Breast epithelium (tissue), 4 donors: ENCODE measurements at regions not wholly inside any gene's neighbourhood (a gene's known extent, or its start where the extent isn't known, plus 50 kb on each side); places are given as distances from the start of the nearest gene placed in this dataset.

Experiments used
- DNase-seq, 2 donors: peaks; one replicate each; pipeline ENCODE4 v3.0.0-alpha.2; 2019; ENCODE audit warnings: low spot score in 2 of 2
- H3K27ac ChIP-seq, 2 donors: fragments of 200-600 bp; sonication (generic) in 1 of 2; one replicate each; pipeline ENCODE4 v1.5.1; 2016 to 2019; ENCODE audit warnings: mild to moderate bottlenecking in 1 of 2
- H3K27me3 ChIP-seq, 2 donors: fragments of 200-600 bp; sonication (generic) in 1 of 2; one replicate each; pipeline versions ENCODE4 v1.5.1 to v1.6.0; 2017 to 2019; ENCODE audit warnings: control low read depth in 1 of 2, mild to moderate bottlenecking in 1 of 2
- H3K36me3 ChIP-seq: fragments of 200-600 bp; one replicate; pipeline ENCODE4 v1.5.1; 2019
- H3K4me1 ChIP-seq, 2 donors: fragments of 200-600 bp; sonication (generic); one replicate each; pipeline ENCODE4 v1.5.1; 2016 to 2019; ENCODE audit warnings: control low read depth in 1 of 2
- H3K4me3 ChIP-seq, 3 donors: fragments of 200-600 bp; sonication (generic); 1 replicate in 2 of 3; 2 replicates in 1 of 3; pipeline ENCODE4 v1.5.1; 2016 to 2019; ENCODE audit warnings: mild to moderate bottlenecking in 3 of 3, moderate library complexity in 2 of 3
- H3K9me3 ChIP-seq, 2 donors: fragments of 200-600 bp; sonication (generic) in 1 of 2; one replicate each; pipeline ENCODE4 v1.5.1; 2016 to 2019; ENCODE audit warnings: control low read depth in 1 of 2
- CTCF ChIP-seq, 3 donors: fragments of 450-650 bp; IDR thresholded peaks; one replicate each; pipeline ENCODE4 v1.5.1; 2016 to 2017; ENCODE audit warnings: antibody characterized with exemption in 3 of 3, mild to moderate bottlenecking in 3 of 3, moderate library complexity in 3 of 3
- POLR2A ChIP-seq: fragments of 450-650 bp; IDR thresholded peaks from one replicate; pipeline ENCODE4 v1.6.1; 2016; ENCODE audit warnings: antibody characterized with exemption, mild to moderate bottlenecking, moderate library complexity
- POLR2AphosphoS5 ChIP-seq, 3 donors: sonication (generic); formaldehyde crosslinking; IDR thresholded peaks; one replicate each; pipeline ENCODE4 v1.6.1; 2017; ENCODE audit warnings: antibody characterized with exemption in 3 of 3
- intact Hi-C: fragments of 100-400 bp; cut with DNase I; formaldehyde crosslinking; loops from one replicate; pipeline ENCODE4 v1.15.1; 2023; ENCODE audit warnings: low total_unique reads

GRCh38 chr1:209506101-209506500 is 77.4 kb upstream of the CAMK1G start:
- H3K36me3 ChIP-seq = no peaks in the 10 kb centered on the region
- H3K4me3 ChIP-seq = no peak overlapping the region
- H3K27ac ChIP-seq = no peak overlapping the region
- no peaks in the 10 kb centered on the region for H3K27me3 ChIP-seq
- intact Hi-C loops = no loop called here
- no peaks in the 10 kb centered on the region for H3K4me1 ChIP-seq
- peaks cover 8 to 10% of the 10 kb centered on the region in 2 donors for H3K9me3 ChIP-seq
- no peak for DNase-seq
- TF ChIP-seq CTCF (IDR thresholded peaks at IDR 0.05) = no peak
- TF ChIP-seq POLR2A = no peak
- TF ChIP-seq POLR2AphosphoS5 (IDR thresholded peaks at IDR 0.05) = no peak

- DNase-seq = no peak
- H3K27ac ChIP-seq = no peak overlapping the region
These were observed 74.5 kb upstream of the CAMK1G start for GRCh38 chr1:209509039-209509438.

GRCh38 chr1:209510063-209510462 is 73.5 kb upstream of the CAMK1G start:
- H3K36me3 ChIP-seq = no peaks in the 10 kb centered on the region
- no peak for DNase-seq
- H3K27me3 ChIP-seq = no peaks in the 10 kb centered on the region
- no peak overlapping the region for H3K4me3 ChIP-seq
- H3K9me3 ChIP-seq = no peaks in the 10 kb centered on the region
- no peak overlapping the region for H3K27ac ChIP-seq
- TF ChIP-seq POLR2A = no peak
- TF ChIP-seq CTCF (IDR thresholded peaks at IDR 0.05) = no peak
- no peak for TF ChIP-seq POLR2AphosphoS5 (IDR thresholded peaks at IDR 0.05)
- no peaks in the 10 kb centered on the region for H3K4me1 ChIP-seq
- intact Hi-C loops = no loop called here

More at GRCh38 chr1:209509039-209509438, 74.5 kb upstream of the CAMK1G start:
- intact Hi-C loops = no loop called here
- TF ChIP-seq POLR2AphosphoS5 (IDR thresholded peaks at IDR 0.05) (no peak), POLR2A (no peak), CTCF (IDR thresholded peaks at IDR 0.05) (no peak)
- H3K4me1 ChIP-seq = no peaks in the 10 kb centered on the region
- no peaks in the 10 kb centered on the region for H3K36me3 ChIP-seq
- no peaks in the 10 kb centered on the region for H3K27me3 ChIP-seq
- no peaks in the 10 kb centered on the region for H3K9me3 ChIP-seq
- H3K4me3 ChIP-seq = no peak overlapping the region

- Histone ChIP-seq H3K9me3 (no peaks in the 10 kb centered on the region), H3K4me3 (no peak overlapping the region), H3K27me3 (no peaks in the 10 kb centered on the region), H3K27ac (no peak overlapping the region), H3K4me1 (no peaks in the 10 kb centered on the region), H3K36me3 (no peaks in the 10 kb centered on the region)
- intact Hi-C loops = no loop called here
- no peak for DNase-seq
- TF ChIP-seq POLR2AphosphoS5 (IDR thresholded peaks at IDR 0.05) = no peak
- TF ChIP-seq CTCF (IDR thresholded peaks at IDR 0.05) = no peak
- TF ChIP-seq POLR2A = no peak
These were observed 72.3 kb upstream of the CAMK1G start for GRCh38 chr1:209511169-209511568.

GRCh38 chr1:209512821-209513220 is 70.7 kb upstream of the CAMK1G start:
- no peaks in the 10 kb centered on the region for H3K4me1 ChIP-seq
- no peak for DNase-seq
- no peak overlapping the region for H3K4me3 ChIP-seq
- no peaks in the 10 kb centered on the region for H3K36me3 ChIP-seq
- no peak overlapping the region for H3K27ac ChIP-seq
- no peak for TF ChIP-seq CTCF (IDR thresholded peaks at IDR 0.05)
- TF ChIP-seq POLR2A = no peak
- TF ChIP-seq POLR2AphosphoS5 (IDR thresholded peaks at IDR 0.05) = no peak
- no peaks in the 10 kb centered on the region for H3K9me3 ChIP-seq
- H3K27me3 ChIP-seq = no peaks in the 10 kb centered on the region
- intact Hi-C loops = no loop called here
